SK-N-SH (cell line): ENCODE measurements at regions not wholly inside any gene's neighbourhood (a gene's known extent, or its start where the extent isn't known, plus 50 kb on each side); places are given as distances from the start of the nearest gene placed in this dataset.

ENCODE experiments used
- CTCF ChIA-PET: fragments of 300-600, 350-600 bp; formaldehyde crosslinking; extraction: SDS; loops from one replicate; lab custom pipeline; 2021; lab: Yijun Ruan, JAX
- POLR2A ChIA-PET: fragments of 350-600 bp; sonication (Branson Sonifier 250); formaldehyde crosslinking; extraction: SDS; loops from one replicate; lab custom pipeline; 2020; ENCODE audit warnings: antibody characterized with exemption, inconsistent platforms; lab: Yijun Ruan, JAX
- DNase-seq: peaks from one replicate; pipeline ENCODE4 v3.0.0; 2012
- H2AFZ ChIP-seq: fragments of 200-600 bp; sonication (generic); 2 replicates; pipeline ENCODE4 v1.8.1; 2016; ENCODE audit warnings: antibody characterized with exemption, mild to moderate bottlenecking, low read depth
- H3F3A ChIP-seq: fragments of 200-600 bp; sonication (generic); replicated peaks from 2 replicates; pipeline ENCODE3; 2016; ENCODE audit warnings: antibody characterized with exemption, mild to moderate bottlenecking; ENCODE audit not compliant: insufficient read depth
- H3K27ac ChIP-seq, 2 experiments: fragments of 200-500 bp in 1 of 2; fragments of 200-600 bp in 1 of 2; sonication (Bioruptor generic) in 1 of 2; sonication (generic), shearing (Covaris generic) in 1 of 2; 2 replicates each; pipeline versions ENCODE4 v1.5.1 to v1.6.1; 2014 to 2016; ENCODE audit warnings: low read depth in 2 of 2, inconsistent platforms in 1 of 2, low read length in 1 of 2, mild to moderate bottlenecking in 1 of 2, mixed read lengths in 1 of 2
- H3K27me3 ChIP-seq: fragments of 200-600 bp; sonication (generic), shearing (Covaris generic); 2 replicates; pipeline ENCODE4 v1.6.1; 2016; ENCODE audit warnings: mixed run types; ENCODE audit not compliant: insufficient read depth
- H3K36me3 ChIP-seq, 2 experiments: fragments of 200-500 bp in 1 of 2; fragments of 200-600 bp in 1 of 2; sonication (Bioruptor generic) in 1 of 2; sonication (generic) in 1 of 2; replicated peaks in 1 of 2; 2 replicates each; pipeline versions ENCODE3 to v1.5.1; 2014 to 2016; ENCODE audit warnings: low read length in 1 of 2, mild to moderate bottlenecking in 1 of 2; ENCODE audit not compliant: insufficient read depth in 2 of 2, control insufficient read depth in 1 of 2
- H3K4me1 ChIP-seq, 2 experiments: fragments of 200-500 bp in 1 of 2; fragments of 200-600 bp in 1 of 2; sonication (Bioruptor generic) in 1 of 2; sonication (generic), shearing (Covaris generic) in 1 of 2; 2 replicates each; pipeline versions ENCODE4 v1.5.1 to v1.6.1; 2014 to 2016; ENCODE audit warnings: low read depth in 1 of 2, low read length in 1 of 2, mixed run types in 1 of 2; ENCODE audit not compliant: insufficient read depth in 2 of 2, control insufficient read depth in 1 of 2
- H3K4me2 ChIP-seq: fragments of 200-600 bp; sonication (generic), shearing (Covaris generic); 2 replicates; pipeline ENCODE4 v1.6.1; 2017; ENCODE audit warnings: mixed run types
- H3K4me3 ChIP-seq, 2 experiments: fragments of 200-500 bp in 1 of 2; fragments of 200-600 bp in 1 of 2; sonication (Bioruptor generic) in 1 of 2; sonication (generic), shearing (Covaris generic) in 1 of 2; 2 replicates each; pipeline versions ENCODE4 v1.5.1 to v1.8.1; 2014 to 2016; ENCODE audit warnings: low read depth in 2 of 2, inconsistent platforms in 1 of 2, low read length in 1 of 2, mild to moderate bottlenecking in 1 of 2, mixed read lengths in 1 of 2, moderate library complexity in 1 of 2
- H3K79me2 ChIP-seq: fragments of 200-600 bp; sonication (generic); 2 replicates; pipeline ENCODE4 v1.8.1; 2017; ENCODE audit warnings: mild to moderate bottlenecking; ENCODE audit not compliant: insufficient read depth
- H3K9ac ChIP-seq: fragments of 200-600 bp; sonication (generic); 2 replicates; pipeline ENCODE4 v1.6.1; 2017; ENCODE audit warnings: mixed run types
- H3K9me2 ChIP-seq: fragments of 200-600 bp; sonication (generic); 2 replicates; pipeline ENCODE4 v1.6.1; 2017; ENCODE audit warnings: mixed run types
- H3K9me3 ChIP-seq: fragments of 200-600 bp; sonication (generic); 2 replicates; pipeline ENCODE4 v1.6.1; 2017; ENCODE audit warnings: mixed run types, mild to moderate bottlenecking, moderate library complexity
- H4K20me1 ChIP-seq: fragments of 200-600 bp; sonication (generic); 2 replicates; pipeline ENCODE4 v1.6.1; 2017; ENCODE audit warnings: mild to moderate bottlenecking, mixed run types; ENCODE audit not compliant: insufficient read depth
- CHD2 ChIP-seq: fragments of 150-350 bp; IDR thresholded peaks from 2 replicates; pipeline ENCODE4 v1.6.1; 2018; ENCODE audit warnings: low read length; ENCODE audit not compliant: partially characterized antibody
- ELF1 ChIP-seq: IDR thresholded peaks from 2 replicates; pipeline ENCODE4 v1.4.0; 2012
- EP300 ChIP-seq, 2 experiments: IDR thresholded peaks; 2 replicates each; pipeline versions ENCODE4 v1.4.0 to v1.6.1; 2012; ENCODE audit warnings: borderline replicate concordance in 1 of 2, low read depth in 1 of 2, low read length in 1 of 2
- FOSL2 ChIP-seq: IDR thresholded peaks from 2 replicates; pipeline ENCODE4 v1.4.0; 2012; ENCODE audit warnings: low read depth, mild to moderate bottlenecking, moderate library complexity, borderline replicate concordance
- FOXM1 ChIP-seq: IDR thresholded peaks from 2 replicates; pipeline ENCODE4 v1.4.0; 2012; ENCODE audit warnings: low read depth, mild to moderate bottlenecking
- GABPA ChIP-seq: IDR thresholded peaks from 2 replicates; pipeline ENCODE4 v1.4.0; 2012; ENCODE audit warnings: low read depth, mild to moderate bottlenecking
- GATA2 ChIP-seq: sonication (generic); formaldehyde crosslinking; IDR thresholded peaks from 2 replicates; pipeline ENCODE4 v1.5.0; 2020; ENCODE audit warnings: mild to moderate bottlenecking, missing genetic modification reagents
- JUND ChIP-seq: IDR thresholded peaks from 2 replicates; pipeline ENCODE4 v1.4.0; 2012
- MEF2A ChIP-seq: IDR thresholded peaks from 2 replicates; pipeline ENCODE4 v1.4.0; 2012; ENCODE audit warnings: low read depth, borderline replicate concordance
- NFIC ChIP-seq: IDR thresholded peaks from 2 replicates; pipeline ENCODE4 v1.4.0; 2012; ENCODE audit warnings: borderline replicate concordance
- NRF1 ChIP-seq: IDR thresholded peaks from 2 replicates; pipeline ENCODE4 v1.6.1; 2012; ENCODE audit warnings: low read depth, mild to moderate bottlenecking, low read length
- RCOR1 ChIP-seq: fragments of 150-350 bp; IDR thresholded peaks from 2 replicates; pipeline ENCODE4 v1.6.1; 2017; ENCODE audit warnings: antibody characterized with exemption, low read length
- SMC3 ChIP-seq: IDR thresholded peaks from 2 replicates; pipeline ENCODE4 v1.6.1; 2012; ENCODE audit warnings: low read depth, low read length, improper control_type of control experiment
- TAF1 ChIP-seq: IDR thresholded peaks from 2 replicates; pipeline ENCODE4 v1.6.1; 2012; ENCODE audit warnings: low read depth, mild to moderate bottlenecking, low read length, moderate library complexity, borderline replicate concordance
- TCF12 ChIP-seq: IDR thresholded peaks from 2 replicates; pipeline ENCODE4 v1.4.0; 2012
- TEAD4 ChIP-seq: IDR thresholded peaks from 2 replicates; pipeline ENCODE4 v1.4.0; 2012; ENCODE audit warnings: mild to moderate bottlenecking, borderline replicate concordance; ENCODE audit not compliant: insufficient read depth
- WGBS: methylation state at CpG from one replicate; pipeline ENCODE4 v1.1.6; 2017; ENCODE audit warnings: low lambda C conversion rate; 5-methylcytosine and 5-hydroxymethylcytosine counted together
- TF ChIP-seq, protein P1 (sequence below): IDR thresholded peaks from 2 replicates; pipeline ENCODE4; 2012
- TF ChIP-seq, protein P2 (sequence below): IDR thresholded peaks from 2 replicates; pipeline ENCODE4 v1.4.0; 2012; ENCODE audit warnings: low read depth, borderline replicate concordance
- TF ChIP-seq, protein P3 (sequence below): IDR thresholded peaks from 2 replicates; pipeline ENCODE4 v1.4.0; 2012; ENCODE audit warnings: low read depth
- TF ChIP-seq, protein P4 (sequence below): fragments of 150-350 bp; IDR thresholded peaks from 2 replicates; pipeline ENCODE4 v1.6.1; 2016; ENCODE audit warnings: mild to moderate bottlenecking, low read depth, low read length

DNA sequence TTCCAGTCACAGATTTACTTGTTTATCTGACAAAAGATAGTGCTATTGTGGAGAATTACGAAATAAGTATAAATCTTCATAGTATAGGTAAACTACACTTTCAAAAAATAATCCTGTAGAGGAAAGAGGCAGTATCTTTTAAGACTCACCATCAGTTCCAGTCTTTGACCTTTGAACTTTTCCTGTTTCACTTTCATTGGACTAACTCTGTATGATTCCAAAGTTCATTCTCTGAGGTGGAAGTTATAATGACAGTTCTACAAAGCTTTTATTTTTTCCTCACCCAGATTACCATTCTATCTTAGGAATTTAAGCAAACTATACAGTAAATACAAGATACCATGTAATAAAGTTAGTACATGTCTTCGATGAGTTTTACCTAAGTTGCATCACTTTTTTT, 901.3 kb upstream of the SEMA6A start (continued):
- no peak for TF ChIP-seq SMC3
- TF ChIP-seq, all 33 proteins: peak for 0

DNA sequence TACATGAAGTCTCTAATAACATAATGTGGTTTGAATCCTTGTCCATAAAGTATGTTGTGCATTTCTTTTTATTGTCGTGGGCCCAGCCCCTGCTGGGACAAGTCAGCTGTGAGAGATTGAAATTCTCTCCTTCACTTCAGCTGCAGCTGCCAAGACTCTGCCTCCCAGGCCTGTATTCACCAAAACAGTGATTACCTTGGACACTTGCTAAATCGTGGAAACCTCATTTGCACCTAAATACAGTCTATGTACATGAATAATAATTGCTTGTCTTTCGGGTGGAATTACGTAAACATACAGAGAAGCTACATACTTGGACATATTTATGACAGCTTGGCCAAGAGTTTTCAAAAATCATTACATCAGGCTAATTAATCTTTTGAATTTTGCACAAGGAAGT, 898.5 kb upstream of the SEMA6A start:
- Histone ChIP-seq H3K4me2 (no peak overlapping the region), H3K9ac (no peak overlapping the region), H3K4me3 (no peak overlapping the region), H3K9me2 (no peaks in the 10 kb centered on the region), H3K27me3 (no peaks in the 10 kb centered on the region), H2AFZ (no peak overlapping the region), H4K20me1 (no peaks in the 10 kb centered on the region), H3K36me3 (no peaks in the 10 kb centered on the region), H3F3A (no peaks in the 10 kb centered on the region), H3K79me2 (no peaks in the 10 kb centered on the region), H3K9me3 (no peaks in the 10 kb centered on the region), H3K27ac (no peak overlapping the region), H3K4me1 (no peaks in the 10 kb centered on the region)
- WGBS, result 32% methylated on average over 4 of the region's 4 CpGs
- POLR2A ChIA-PET, result no interaction called here
- DNase-seq, result no peak
- CTCF ChIA-PET, result interaction anchor here (1.2 kb wide), 1 partner anchor 18 kb away, joined by 3 read pairs; no protein-coding TSS in a partner anchor
- TF ChIP-seq ELF1, result no peak
- no peak for TF ChIP-seq GABPA
- TF ChIP-seq, protein P1, sequence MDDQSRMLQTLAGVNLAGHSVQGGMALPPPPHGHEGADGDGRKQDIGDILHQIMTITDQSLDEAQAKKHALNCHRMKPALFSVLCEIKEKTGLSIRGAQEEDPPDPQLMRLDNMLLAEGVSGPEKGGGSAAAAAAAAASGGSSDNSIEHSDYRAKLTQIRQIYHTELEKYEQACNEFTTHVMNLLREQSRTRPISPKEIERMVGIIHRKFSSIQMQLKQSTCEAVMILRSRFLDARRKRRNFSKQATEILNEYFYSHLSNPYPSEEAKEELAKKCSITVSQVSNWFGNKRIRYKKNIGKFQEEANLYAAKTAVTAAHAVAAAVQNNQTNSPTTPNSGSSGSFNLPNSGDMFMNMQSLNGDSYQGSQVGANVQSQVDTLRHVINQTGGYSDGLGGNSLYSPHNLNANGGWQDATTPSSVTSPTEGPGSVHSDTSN, result no peak
- no peak for TF ChIP-seq TEAD4
- TF ChIP-seq, protein P2, sequence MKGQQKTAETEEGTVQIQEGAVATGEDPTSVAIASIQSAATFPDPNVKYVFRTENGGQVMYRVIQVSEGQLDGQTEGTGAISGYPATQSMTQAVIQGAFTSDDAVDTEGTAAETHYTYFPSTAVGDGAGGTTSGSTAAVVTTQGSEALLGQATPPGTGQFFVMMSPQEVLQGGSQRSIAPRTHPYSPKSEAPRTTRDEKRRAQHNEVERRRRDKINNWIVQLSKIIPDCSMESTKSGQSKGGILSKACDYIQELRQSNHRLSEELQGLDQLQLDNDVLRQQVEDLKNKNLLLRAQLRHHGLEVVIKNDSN, result no peak
- no peak for TF ChIP-seq JUND
- no peak for TF ChIP-seq SMC3
- no peak for TF ChIP-seq CHD2
- TF ChIP-seq RCOR1, result no peak
- TF ChIP-seq EP300 (IDR thresholded peaks at IDR 0.05; ENCODE audit: borderline replicate concordance in 1 of 2, low read depth in 1 of 2, low read length in 1 of 2), result no peak
- TF ChIP-seq, protein P3, sequence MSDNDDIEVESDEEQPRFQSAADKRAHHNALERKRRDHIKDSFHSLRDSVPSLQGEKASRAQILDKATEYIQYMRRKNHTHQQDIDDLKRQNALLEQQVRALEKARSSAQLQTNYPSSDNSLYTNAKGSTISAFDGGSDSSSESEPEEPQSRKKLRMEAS, result no peak
- no peak for TF ChIP-seq NFIC
- no peak for TF ChIP-seq TAF1
- TF ChIP-seq MEF2A, result no peak
- TF ChIP-seq GATA2, result no peak
- TF ChIP-seq, protein P4, sequence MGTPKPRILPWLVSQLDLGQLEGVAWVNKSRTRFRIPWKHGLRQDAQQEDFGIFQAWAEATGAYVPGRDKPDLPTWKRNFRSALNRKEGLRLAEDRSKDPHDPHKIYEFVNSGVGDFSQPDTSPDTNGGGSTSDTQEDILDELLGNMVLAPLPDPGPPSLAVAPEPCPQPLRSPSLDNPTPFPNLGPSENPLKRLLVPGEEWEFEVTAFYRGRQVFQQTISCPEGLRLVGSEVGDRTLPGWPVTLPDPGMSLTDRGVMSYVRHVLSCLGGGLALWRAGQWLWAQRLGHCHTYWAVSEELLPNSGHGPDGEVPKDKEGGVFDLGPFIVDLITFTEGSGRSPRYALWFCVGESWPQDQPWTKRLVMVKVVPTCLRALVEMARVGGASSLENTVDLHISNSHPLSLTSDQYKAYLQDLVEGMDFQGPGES, result no peak
- TF ChIP-seq FOXM1, result no peak
- no peak for TF ChIP-seq TCF12
- no peak for TF ChIP-seq NRF1
- no peak for TF ChIP-seq FOSL2
